ENCODE measurements at regions not wholly inside any gene's neighbourhood (a gene's known extent, or its start where the extent isn't known, plus 50 kb on each side); places are given as distances from the start of the nearest gene placed in this dataset.

DNA sequence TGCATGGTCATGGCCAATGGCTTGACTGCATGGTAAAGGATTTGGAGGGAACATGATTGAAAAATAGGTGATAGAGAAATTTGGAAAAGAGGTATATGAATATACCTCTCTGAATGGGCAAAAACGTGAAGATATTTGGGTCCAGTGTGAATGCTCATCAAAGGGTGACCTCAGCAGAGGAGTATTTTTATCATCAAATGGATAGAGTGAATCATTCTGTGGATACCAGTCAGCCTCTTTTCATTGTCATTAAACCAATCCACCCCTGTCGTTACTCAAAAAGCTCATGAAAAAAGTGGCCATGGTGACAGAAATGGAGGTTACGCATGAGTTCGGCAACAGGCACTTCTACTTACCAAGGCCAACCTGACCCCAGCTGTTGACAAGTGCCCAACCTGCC is 1074.7 kb downstream of the TSN start:
- TF ChIP-seq SP1 (IDR thresholded peaks at IDR 0.05): no peak
- no peak for TF ChIP-seq FOXM1 (IDR thresholded peaks at IDR 0.05; ENCODE audit: borderline replicate concordance)
- TF ChIP-seq BHLHE40 (IDR thresholded peaks at IDR 0.05; ENCODE audit: borderline replicate concordance): no peak
- TF ChIP-seq ELF4 (IDR thresholded peaks at IDR 0.05): no peak
- no peak for TF ChIP-seq NFRKB (IDR thresholded peaks at IDR 0.05)
- TF ChIP-seq FOXA1 (IDR thresholded peaks at IDR 0.05): no peak
- TF ChIP-seq SUZ12 (IDR thresholded peaks at IDR 0.05): no peak
- no peak for TF ChIP-seq L3MBTL2 (conservative IDR thresholded peaks at IDR 0.05)

All from HEK293T (cell line).